UCSD-AML1 (cell line): ENCODE measurements at regions not wholly inside any gene's neighbourhood (a gene's known extent, or its start where the extent isn't known, plus 50 kb on each side); places are given as distances from the start of the nearest gene placed in this dataset.
A peak's percentile ranks its signal among the peaks of the same experiment; 100 is the strongest.
"Not testable (repeated sequence)": the region's sequence is repeated elsewhere in the genome, so short reads cannot be mapped to it uniquely, and the experiment has no call there.

ENCODE experiments used
- DNase-seq: peaks from one replicate; lab custom pipeline; 2025; ENCODE audit not compliant: unreplicated experiment; lab: John Stamatoyannopoulos, UW

DNA sequence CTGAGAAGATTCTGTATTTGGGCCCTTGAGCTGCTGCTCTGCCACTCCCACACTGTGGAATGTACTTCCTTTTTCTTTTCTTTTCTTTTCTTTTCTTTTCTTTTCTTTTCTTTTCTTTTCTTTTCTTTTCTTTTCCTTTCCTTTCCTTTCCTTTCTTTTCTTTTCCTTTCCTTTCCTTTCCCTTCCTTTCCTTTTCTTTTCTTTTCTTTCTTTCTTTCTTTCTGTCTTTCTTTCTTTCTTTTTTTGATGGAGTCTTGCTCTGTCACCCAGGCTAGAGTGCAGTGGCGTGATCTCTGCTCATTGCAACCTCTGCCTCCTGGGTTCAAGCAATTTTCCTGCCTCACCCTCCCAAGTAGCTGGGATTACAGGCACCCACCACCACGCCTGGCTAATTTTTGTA lies 89.8 kb downstream of the DNAAF6 start:
- not testable (repeated sequence) for DNase-seq

- DNase-seq, result no peak
Observed at GRCh38 chrX:107298276-107298675, 91.9 kb downstream of the DNAAF6 start.

DNA sequence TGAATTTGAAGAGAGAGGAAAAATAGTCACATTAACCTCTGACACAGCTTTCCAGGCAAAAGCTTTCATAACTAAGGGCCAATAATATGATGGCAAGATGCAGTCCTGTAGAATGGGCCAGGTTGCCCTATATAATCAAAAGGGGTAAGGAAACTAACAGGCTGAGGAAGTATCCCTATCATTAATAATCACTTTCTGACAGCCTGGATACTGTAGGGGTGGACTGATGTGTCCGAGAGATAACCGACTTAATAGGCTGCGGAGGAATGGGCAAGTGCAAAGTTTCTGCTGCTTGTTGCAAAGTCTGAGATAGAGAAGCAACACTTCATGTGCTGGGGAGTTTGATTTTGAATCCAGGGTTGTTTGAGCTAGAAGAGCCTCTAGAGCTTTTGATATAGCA lies 94.8 kb downstream of the DNAAF6 start:
- DNase-seq, result no peak

DNA sequence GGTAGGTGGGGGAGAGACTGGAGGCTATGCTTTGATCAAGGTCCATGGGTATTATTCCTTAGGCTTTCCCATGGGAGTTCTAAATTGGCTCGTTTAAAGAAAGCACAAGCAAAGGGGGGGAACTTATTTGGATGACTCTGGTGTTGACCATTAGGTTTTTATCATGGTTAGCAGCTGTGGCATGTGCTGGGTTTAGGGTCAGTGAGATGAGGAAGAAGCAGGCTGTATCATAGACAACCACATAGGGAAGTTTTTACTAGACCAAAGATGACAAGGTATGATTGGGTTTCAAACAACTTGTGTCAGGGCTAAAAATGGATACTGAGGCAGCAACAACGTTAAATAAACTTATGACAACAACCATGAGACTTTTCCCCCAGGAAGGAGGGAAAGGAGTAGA lies 97.7 kb downstream of the DNAAF6 start:
- no peak for DNase-seq

GRCh38 chrX:107323786-107324492 lies 117.5 kb downstream of the DNAAF6 start:
- DNase-seq, result no peak

- peak; percentile 9 for DNase-seq
Observed at GRCh38 chrX:107324493-107325310, 118.3 kb downstream of the DNAAF6 start.

- DNase-seq, result no peak
Observed at GRCh38 chrX:107325467-107325866, 119.1 kb downstream of the DNAAF6 start.

DNA sequence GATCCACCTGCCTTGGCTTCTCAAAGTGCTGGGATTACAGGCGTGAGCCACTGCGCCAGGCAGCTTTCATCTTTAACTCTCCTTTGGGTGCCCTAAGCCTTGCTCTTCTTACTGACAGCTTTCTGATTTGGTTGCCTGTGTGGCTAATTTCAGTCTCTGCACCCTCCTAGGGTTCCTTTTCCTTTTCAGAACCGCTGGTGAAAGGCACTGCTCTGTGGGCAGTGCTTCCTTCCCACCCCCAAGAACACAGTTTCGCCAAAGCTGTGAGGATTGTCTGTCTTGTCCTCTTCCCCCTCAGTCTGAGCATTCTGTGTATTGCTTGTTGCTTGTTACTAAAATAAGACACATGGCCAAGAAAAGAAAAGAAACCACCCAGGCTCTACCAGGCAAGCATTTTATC lies 101.4 kb upstream of the FRMPD3 start:
- no peak for DNase-seq

DNA sequence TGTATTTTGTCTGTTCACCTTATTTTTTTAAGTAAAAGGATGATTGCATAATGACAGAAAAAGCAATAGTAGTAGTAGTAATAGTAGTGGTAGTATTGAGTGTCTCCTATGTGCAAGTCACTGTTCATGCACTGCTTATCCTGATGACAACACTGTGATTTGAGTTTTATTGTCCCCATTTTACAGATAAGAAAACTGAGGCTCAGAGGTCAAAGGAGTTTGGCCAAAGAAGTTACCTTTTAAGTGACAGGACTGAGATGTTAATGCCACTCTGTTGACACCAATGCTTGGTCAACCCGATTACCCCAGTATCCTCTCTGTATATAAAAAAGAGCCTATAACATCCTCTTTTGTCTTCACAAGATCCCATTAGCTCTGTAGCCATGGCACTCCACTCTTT lies 100.5 kb upstream of the FRMPD3 start:
- no peak for DNase-seq

DNA sequence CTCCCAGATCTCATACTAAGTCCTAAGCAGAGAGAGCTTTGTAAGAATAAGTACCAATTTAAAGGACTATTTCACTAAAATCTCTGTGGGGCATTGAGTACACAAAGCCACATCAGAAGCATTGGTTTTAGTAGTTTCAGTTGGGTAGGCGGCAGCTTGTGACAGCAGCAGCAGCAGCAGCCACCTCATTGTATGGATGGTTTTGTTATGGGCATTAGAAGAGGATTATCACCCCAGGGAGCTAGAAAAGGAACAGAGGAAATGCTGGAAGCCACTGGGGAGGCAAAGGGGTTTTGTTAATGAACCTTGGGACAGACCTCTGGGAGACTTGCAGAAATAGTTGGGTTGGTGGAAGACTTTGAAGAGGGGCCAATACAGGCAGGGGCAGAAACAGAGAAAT lies 93.9 kb upstream of the FRMPD3 start:
- no peak for DNase-seq

GRCh38 chrX:107360788-107361360 lies 88.6 kb upstream of the FRMPD3 start:
- DNase-seq, result no peak

DNA sequence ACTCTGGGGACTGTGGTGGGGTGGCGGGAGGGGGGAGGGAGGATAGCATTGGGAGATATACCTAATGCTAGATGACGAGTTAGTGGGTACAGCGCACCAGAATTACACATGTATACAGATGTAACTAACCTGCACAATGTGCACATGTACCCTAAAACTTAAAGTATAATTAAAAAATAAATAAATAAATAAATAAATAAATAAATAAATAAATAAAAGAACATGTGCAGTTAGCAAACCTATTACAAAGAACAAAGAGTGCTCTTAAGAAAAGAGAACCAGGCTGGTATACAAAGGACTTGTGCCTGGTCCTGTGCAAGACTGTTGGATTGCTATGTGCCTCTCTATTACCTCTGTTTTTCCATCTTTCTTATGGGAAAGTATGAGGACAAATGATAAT lies 79.3 kb upstream of the FRMPD3 start:
- DNase-seq, result not testable (repeated sequence)

GRCh38 chrX:107374132-107374531 lies 75.3 kb upstream of the FRMPD3 start:
- DNase-seq, result no peak

DNA sequence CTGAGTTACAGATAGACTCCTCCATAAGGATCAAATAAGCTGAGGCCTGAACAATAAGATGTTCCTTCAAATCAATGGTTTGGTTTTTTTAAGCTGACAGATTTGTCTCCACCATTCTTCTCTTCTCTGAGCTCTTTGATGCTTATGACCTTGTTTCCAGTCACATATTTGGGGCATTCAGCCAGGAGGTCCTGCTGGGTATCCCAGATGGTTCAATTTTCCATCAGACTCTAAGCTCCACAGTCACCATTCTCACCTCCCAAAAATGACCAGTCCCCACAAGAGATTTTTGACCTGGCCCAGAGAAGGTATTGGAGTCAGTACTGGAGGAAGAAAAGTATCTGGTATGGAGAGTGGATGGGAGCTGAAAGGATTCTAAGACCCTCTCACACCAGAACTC lies 74.6 kb upstream of the FRMPD3 start:
- no peak for DNase-seq

DNA sequence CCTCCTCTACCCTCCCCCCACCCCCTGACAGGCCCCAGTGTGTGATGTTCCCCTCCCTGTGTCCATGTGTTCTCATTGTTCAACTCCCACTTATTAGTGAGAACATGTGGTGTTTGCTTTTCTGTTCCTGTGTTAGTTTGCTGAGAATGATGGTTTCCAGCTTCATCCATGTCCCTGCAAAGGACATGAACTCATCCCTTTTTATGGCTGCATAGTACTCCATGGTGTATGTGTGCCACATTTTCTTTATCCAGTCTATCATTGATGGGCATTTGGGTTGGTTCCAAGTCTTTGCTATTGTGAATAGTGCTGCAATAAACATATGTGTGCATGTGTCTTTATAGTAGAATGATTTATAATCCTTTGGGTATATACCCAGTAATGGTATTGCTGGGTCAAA lies 73.3 kb upstream of the FRMPD3 start:
- DNase-seq, result not testable (repeated sequence)

DNA sequence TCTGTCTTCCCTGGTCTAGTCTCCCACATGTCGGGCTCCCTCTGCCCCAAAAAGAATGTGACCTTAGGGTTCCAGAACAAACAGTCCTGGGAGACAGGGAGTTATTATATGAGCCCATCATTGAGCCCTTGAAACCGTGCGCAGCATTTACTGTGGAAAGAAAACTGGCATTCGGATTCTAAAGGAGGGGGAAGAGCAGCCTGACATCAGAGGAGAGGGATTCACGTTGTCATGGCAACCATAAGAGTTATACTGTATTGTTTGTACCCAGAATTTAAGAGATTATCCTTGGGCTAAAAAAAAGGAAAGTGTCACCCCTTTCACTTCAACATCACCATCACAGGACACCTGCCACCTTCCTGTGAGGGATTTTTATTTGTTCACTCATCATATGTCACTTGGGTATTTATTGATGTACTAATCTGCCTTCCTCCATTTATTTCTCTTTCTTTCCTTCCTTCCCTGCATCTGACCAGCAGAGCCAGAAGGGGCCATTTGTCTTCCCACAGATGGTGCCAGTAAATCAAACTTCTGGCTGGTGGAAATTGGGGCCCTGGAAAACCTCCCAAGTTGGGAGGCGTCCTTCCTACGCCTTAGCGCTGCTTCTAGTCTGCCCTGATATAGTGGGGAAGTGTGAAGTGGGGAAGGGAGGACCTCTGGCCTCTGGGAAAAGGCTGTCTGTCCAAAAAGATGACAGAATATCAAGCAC lies 64.9 kb upstream of the FRMPD3 start:
- no peak for DNase-seq

DNA sequence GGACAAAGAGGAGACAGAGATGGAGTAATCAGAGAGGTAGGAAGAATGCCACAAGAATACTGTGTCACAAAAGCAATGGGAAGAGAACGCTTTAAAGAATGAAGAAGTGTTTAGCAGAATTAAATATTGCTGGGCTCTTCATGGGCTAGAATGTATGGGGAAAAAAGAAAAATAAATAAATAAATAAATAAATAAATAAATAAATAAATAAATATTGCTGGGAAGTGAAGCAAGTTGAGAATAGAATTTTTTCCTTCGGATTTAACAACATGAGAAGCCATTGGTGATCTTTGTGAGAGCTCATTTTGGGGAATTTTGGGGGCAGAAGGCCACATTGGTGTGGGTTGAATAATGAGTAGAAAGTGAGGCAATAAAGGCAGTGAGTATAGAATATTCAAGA lies 59.7 kb upstream of the FRMPD3 start:
- no peak for DNase-seq

DNA sequence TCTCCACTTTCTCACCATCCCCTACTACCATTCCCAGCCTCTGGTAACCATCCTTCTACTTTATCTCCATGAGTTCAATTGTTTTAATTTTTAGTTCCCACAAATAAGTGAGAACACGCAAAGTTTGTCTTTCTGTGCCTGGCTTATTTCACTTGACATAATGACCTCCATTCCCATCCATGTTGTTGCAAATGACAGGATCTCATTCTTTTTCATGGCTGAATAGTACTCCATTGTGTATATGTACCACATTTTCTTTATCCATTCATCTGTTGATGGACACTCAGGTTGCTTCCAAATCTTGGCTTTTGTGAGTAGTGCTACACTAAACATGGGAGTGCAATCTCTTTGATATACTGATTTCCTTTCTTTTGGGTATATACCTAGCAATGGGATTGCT lies 55.8 kb upstream of the FRMPD3 start:
- DNase-seq, result not testable (repeated sequence)

GRCh38 chrX:107396235-107396634 lies 53.2 kb upstream of the FRMPD3 start:
- no peak for DNase-seq

DNA sequence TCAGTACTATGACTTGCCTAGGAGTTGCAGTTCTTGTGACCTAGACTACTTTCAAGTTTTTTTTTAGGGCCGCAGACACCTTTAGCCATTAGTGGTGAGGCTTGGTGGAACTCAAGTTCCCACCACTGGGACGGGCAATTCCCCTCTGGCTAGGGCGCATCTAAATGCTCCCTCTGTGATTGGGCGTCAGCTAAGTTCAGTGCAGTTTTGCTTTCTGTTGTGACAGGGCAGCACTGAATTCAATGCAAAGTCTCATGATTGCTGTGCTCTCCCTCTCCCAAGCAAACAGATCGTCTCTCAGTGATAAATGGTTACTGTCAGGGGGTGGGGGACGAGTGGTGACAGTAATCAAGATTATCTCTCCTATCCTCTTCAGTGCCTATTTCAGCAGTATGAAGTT lies 52.7 kb upstream of the FRMPD3 start:
- no peak for DNase-seq

DNA sequence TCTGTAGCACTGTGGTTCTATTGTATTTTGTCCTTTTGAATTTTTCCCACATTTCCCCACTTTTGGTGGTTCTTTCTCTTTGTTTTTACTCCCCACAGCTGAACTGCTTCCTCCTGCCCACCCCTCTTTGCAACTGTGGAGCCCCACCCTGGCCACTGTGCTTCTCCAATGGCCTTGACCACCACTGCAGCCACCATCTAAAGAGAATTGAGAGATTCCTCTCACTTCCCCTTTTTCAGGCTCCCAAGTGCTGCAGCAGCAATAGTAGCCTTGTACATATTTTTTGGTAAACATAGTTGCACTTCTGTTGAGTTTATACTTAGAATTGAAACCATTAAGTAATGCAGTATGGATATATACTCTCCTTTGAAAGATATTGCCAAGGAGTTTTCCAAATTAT lies 51.3 kb upstream of the FRMPD3 start:
- DNase-seq, result no peak
